Fibroblast of mammary gland (primary cell): ENCODE measurements at regions not wholly inside any gene's neighbourhood (a gene's known extent, or its start where the extent isn't known, plus 50 kb on each side); places are given as distances from the start of the nearest gene placed in this dataset.

Experiments
- DNase-seq: peaks from one replicate; pipeline ENCODE4 v3.0.0-alpha.2; 2010; ENCODE audit warnings: low read depth
- H3K4me3 ChIP-seq: 2 replicates; pipeline ENCODE4 v1.5.1; 2011; ENCODE audit warnings: low read depth, mild to moderate bottlenecking, low read length, moderate library complexity; ENCODE audit not compliant: control insufficient read depth
- TF ChIP-seq, protein P1 (sequence below): conservative IDR thresholded peaks from 2 replicates; pipeline ENCODE4 v1.5.1; 2011; ENCODE audit warnings: low read depth, low read length, inconsistent platforms; ENCODE audit not compliant: control insufficient read depth, insufficient read depth

DNA sequence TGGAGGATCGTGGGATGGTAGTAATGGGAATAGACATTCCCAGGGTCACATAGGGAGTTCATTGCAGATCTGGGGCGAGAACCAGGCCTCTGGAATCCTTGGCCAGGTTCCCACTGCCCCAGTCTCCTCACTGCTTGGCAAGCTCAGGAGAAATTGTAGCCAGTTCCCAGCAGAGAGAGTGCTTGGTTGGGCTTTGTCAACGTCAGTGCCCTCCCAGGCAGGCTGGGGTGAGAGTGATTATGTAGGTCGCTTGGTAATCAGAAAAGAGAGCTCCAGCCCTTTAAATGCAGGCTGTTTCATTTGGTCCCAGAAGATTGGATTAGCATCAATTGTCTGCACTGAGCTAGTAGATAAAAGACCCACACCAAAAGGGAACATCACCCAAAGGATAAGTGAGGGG, 51.8 kb upstream of the GALNT10 start:
- DNase-seq, result peak; percentile 23
- TF ChIP-seq, protein P1, sequence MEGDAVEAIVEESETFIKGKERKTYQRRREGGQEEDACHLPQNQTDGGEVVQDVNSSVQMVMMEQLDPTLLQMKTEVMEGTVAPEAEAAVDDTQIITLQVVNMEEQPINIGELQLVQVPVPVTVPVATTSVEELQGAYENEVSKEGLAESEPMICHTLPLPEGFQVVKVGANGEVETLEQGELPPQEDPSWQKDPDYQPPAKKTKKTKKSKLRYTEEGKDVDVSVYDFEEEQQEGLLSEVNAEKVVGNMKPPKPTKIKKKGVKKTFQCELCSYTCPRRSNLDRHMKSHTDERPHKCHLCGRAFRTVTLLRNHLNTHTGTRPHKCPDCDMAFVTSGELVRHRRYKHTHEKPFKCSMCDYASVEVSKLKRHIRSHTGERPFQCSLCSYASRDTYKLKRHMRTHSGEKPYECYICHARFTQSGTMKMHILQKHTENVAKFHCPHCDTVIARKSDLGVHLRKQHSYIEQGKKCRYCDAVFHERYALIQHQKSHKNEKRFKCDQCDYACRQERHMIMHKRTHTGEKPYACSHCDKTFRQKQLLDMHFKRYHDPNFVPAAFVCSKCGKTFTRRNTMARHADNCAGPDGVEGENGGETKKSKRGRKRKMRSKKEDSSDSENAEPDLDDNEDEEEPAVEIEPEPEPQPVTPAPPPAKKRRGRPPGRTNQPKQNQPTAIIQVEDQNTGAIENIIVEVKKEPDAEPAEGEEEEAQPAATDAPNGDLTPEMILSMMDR, result no peak
- H3K4me3 ChIP-seq, result no peak overlapping the region

- no peak overlapping the region for H3K4me3 ChIP-seq
- TF ChIP-seq, protein P1, result no peak
- DNase-seq, result no peak
These were observed 50.2 kb upstream of the GALNT10 start for GRCh38 chr5:154140381-154140780.
